CD4-positive, CD25-positive, alpha-beta regulatory T cell (primary cell): ENCODE measurements at regions not wholly inside any gene's neighbourhood (a gene's known extent, or its start where the extent isn't known, plus 50 kb on each side); places are given as distances from the start of the nearest gene placed in this dataset.
"Not testable (repeated sequence)": the region's sequence is repeated elsewhere in the genome, so short reads cannot be mapped to it uniquely, and the experiment has no call there.

Experiments used
- ATAC-seq, 2 donors: fragments of 150-1000 bp; cut with Tn5 transposase; one replicate each; pipeline ENCODE4 v1.10.0; 2021; ENCODE audit warnings: low read depth in 2 of 2, moderate number of reproducible peaks in 2 of 2, moderate library complexity in 1 of 2
- DNase-seq, 3 donors: peaks; one replicate each; pipeline versions ENCODE4 v3.0.0 to v3.0.0-alpha.2; 2012 to 2022; ENCODE audit warnings: mixed read lengths in 1 of 3
- H3K27ac ChIP-seq: one replicate; pipeline ENCODE4 v1.7.0; 2013; ENCODE audit warnings: mild to moderate bottlenecking, low read length; ENCODE audit not compliant: insufficient read depth, poor library complexity, severe bottlenecking
- H3K27me3 ChIP-seq: one replicate; pipeline ENCODE4 v1.7.0; 2013; ENCODE audit warnings: low read length; ENCODE audit not compliant: control insufficient read depth, insufficient read depth
- H3K36me3 ChIP-seq: one replicate; pipeline ENCODE4 v1.7.0; 2013; ENCODE audit warnings: mild to moderate bottlenecking, low read length, moderate library complexity; ENCODE audit not compliant: control insufficient read depth, insufficient read depth
- H3K4me1 ChIP-seq: 2 replicates; pipeline ENCODE4 v1.7.0; 2013; ENCODE audit warnings: mild to moderate bottlenecking, low read length; ENCODE audit not compliant: insufficient read depth, control insufficient read depth, poor library complexity, severe bottlenecking
- H3K4me3 ChIP-seq: one replicate; pipeline ENCODE4 v1.7.0; 2013; ENCODE audit warnings: low read depth, mild to moderate bottlenecking, low read length, moderate library complexity
- H3K9me3 ChIP-seq, 2 experiments: 1 replicate in 1 of 2; 2 replicates in 1 of 2; pipeline ENCODE4 v1.7.0; 2013; ENCODE audit warnings: low read length in 2 of 2, mild to moderate bottlenecking in 1 of 2, moderate library complexity in 1 of 2; ENCODE audit not compliant: control insufficient read depth in 2 of 2
- H3K27ac Mint-ChIP-seq, 3 donors: one replicate each; pipeline ENCODE4 v1.8.0; 2020 to 2022; ENCODE audit warnings: mild to moderate bottlenecking in 3 of 3, mixed read lengths in 3 of 3, moderate library complexity in 2 of 3
- H3K27me3 Mint-ChIP-seq: one replicate; pipeline ENCODE4 v1.8.0; 2022; ENCODE audit warnings: mild to moderate bottlenecking, mixed read lengths
- H3K36me3 Mint-ChIP-seq: one replicate; pipeline ENCODE4 v1.8.0; 2020; ENCODE audit warnings: mixed read lengths
- H3K4me1 Mint-ChIP-seq, 4 donors: one replicate each; pipeline ENCODE4 v1.8.0; 2020 to 2022; ENCODE audit warnings: mixed read lengths in 4 of 4, mild to moderate bottlenecking in 1 of 4
- H3K4me3 Mint-ChIP-seq, 4 donors: one replicate each; pipeline ENCODE4 v1.8.0; 2020 to 2022; ENCODE audit warnings: mild to moderate bottlenecking in 4 of 4, mixed read lengths in 4 of 4, moderate library complexity in 3 of 4
- H3K9me3 Mint-ChIP-seq, 7 donors: one replicate each; pipeline ENCODE4 v1.8.0; 2020 to 2022; ENCODE audit warnings: mixed read lengths in 7 of 7, mild to moderate bottlenecking in 3 of 7, moderate library complexity in 2 of 7

DNA sequence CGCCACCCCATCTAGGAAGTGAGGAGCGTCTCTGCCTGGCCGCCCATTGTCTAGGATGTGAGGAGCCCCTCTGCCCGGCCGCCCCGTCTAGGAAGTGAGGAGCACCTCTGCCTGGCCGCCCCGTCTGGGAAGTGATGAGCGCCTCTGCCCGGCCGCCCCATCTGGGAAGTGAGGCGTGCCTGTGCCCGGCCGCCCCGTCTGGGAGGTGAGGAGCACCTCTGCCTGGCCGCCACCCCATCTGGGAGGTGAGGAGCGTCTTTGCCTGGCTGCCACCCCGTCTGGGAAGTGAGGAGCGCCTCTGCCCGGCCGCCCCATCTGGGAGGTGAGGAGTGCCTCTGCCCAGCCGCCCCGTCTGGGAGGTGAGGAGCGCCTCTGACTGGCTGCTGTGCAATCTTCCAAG, 79.2 kb upstream of the ARMCX2 start:
- not testable (repeated sequence) for H3K9me3 Mint-ChIP-seq

DNA sequence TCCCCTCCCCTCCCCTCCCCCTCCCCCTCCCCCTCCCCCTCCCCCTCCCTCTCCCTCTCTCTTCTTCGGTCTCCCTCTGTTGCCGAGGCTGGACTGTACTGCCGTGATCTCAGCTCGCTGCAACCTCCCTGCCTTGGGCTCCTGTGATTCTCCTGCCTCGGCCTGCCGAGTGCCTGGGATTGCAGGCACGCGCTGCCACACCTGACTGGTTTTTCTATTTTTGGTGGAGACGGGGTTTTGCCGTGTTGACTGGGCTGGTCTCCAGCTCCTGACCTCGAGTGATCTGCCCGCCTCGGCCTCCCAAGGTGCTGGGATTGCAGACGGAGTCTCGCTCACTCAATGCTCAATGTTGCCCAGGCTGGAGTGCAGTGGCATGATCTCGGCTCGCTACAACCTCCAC, 78.8 kb upstream of the ARMCX2 start:
- H3K4me3 Mint-ChIP-seq, H3K9me3 ChIP-seq, H3K4me3 ChIP-seq, ATAC-seq, H3K36me3 Mint-ChIP-seq, H3K4me1 ChIP-seq, H3K27ac ChIP-seq, H3K4me1 Mint-ChIP-seq, H3K27me3 Mint-ChIP-seq, H3K27ac Mint-ChIP-seq, H3K9me3 Mint-ChIP-seq, H3K36me3 ChIP-seq, DNase-seq, H3K27me3 ChIP-seq: not testable (repeated sequence)

More for the DNA sequence above, 79.2 kb upstream of the ARMCX2 start:
- not testable (repeated sequence) for H3K9me3 ChIP-seq, H3K36me3 Mint-ChIP-seq, H3K4me1 ChIP-seq, H3K27me3 ChIP-seq, H3K27ac ChIP-seq, H3K4me3 ChIP-seq, ATAC-seq, H3K4me3 Mint-ChIP-seq, H3K4me1 Mint-ChIP-seq, H3K27ac Mint-ChIP-seq, DNase-seq, H3K36me3 ChIP-seq, H3K27me3 Mint-ChIP-seq

GRCh38 chrX:101736651-101737050, 77.0 kb upstream of the ARMCX2 start:
- Mint-ChIP-seq H3K4me1 (no peaks in the 10 kb centered on the region), H3K27me3 (no peaks in the 10 kb centered on the region), H3K36me3 (no peaks in the 10 kb centered on the region), H3K27ac (no peak overlapping the region), H3K4me3 (no peak overlapping the region), H3K9me3 (peaks cover 0 to 3% (median 0%) of the 10 kb centered on the region in 7 donors)
- Histone ChIP-seq H3K4me3 (no peak overlapping the region), H3K36me3 (no peaks in the 10 kb centered on the region), H3K27ac (no peak overlapping the region), H3K9me3 (no peaks in the 10 kb centered on the region), H3K4me1 (no peaks in the 10 kb centered on the region), H3K27me3 (no peaks in the 10 kb centered on the region)
- no peak for DNase-seq
- ATAC-seq: no peak

GRCh38 chrX:101732870-101733269, 73.2 kb upstream of the ARMCX2 start:
- H3K27me3 ChIP-seq: no peaks in the 10 kb centered on the region
- Mint-ChIP-seq H3K36me3 (no peaks in the 10 kb centered on the region), H3K27ac (no peak overlapping the region), H3K4me3 (no peak overlapping the region), H3K9me3 (peaks cover 0 to 7% (median 0%) of the 10 kb centered on the region in 7 donors), H3K27me3 (no peaks in the 10 kb centered on the region), H3K4me1 (no peaks in the 10 kb centered on the region)
- DNase-seq (no peak), ATAC-seq (no peak)
- H3K4me1 ChIP-seq: no peaks in the 10 kb centered on the region
- no peaks in the 10 kb centered on the region for H3K36me3 ChIP-seq
- no peaks in the 10 kb centered on the region for H3K9me3 ChIP-seq
- no peak overlapping the region for H3K27ac ChIP-seq
- H3K4me3 ChIP-seq: no peak overlapping the region

DNA sequence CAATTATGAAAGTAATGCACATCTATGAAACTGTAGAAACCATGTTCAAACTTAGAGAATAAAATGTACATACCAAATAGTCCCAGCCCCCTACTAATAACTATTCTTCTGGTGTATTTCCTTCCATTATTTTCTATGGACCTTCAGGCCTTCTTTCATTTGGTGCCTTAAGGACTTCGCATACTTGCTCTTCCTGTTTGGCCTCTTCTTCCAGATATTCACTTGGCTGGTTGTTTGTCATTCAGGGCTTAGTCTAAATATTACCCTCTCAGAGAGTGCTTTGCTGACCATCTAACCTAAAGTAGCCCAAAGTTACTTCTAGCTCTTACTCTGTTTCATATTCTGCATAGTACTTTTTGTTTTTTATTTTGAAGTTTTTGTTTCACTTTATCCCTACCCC, 70.3 kb upstream of the ARMCX2 start:
- Mint-ChIP-seq H3K27me3 (no peaks in the 10 kb centered on the region), H3K4me3 (no peak overlapping the region), H3K36me3 (no peaks in the 10 kb centered on the region), H3K4me1 (no peaks in the 10 kb centered on the region), H3K9me3 (peaks cover 0 to 4% (median 0%) of the 10 kb centered on the region in 7 donors), H3K27ac (no peak overlapping the region)
- Histone ChIP-seq H3K36me3 (no peaks in the 10 kb centered on the region), H3K27ac (no peak overlapping the region), H3K9me3 (no peaks in the 10 kb centered on the region), H3K27me3 (no peaks in the 10 kb centered on the region), H3K4me3 (no peak overlapping the region), H3K4me1 (no peaks in the 10 kb centered on the region)
- DNase-seq (no peak), ATAC-seq (no peak)
